Neural cell (in vitro differentiated cells): ENCODE measurements at regions not wholly inside any gene's neighbourhood (a gene's known extent, or its start where the extent isn't known, plus 50 kb on each side); places are given as distances from the start of the nearest gene placed in this dataset.

Experiments used
- H2AFZ ChIP-seq: fragments of 200-600, 300-800 bp; sonication (generic), shearing (Covaris generic); 2 replicates; pipeline ENCODE4 v1.6.0; 2014; ENCODE audit warnings: low read depth, mild to moderate bottlenecking, antibody characterized with exemption, low read length, moderate library complexity
- H3F3A ChIP-seq: fragments of 200-600 bp; shearing (Covaris generic); 2 replicates; pipeline ENCODE4 v1.6.1; 2016; ENCODE audit warnings: mild to moderate bottlenecking, moderate library complexity, mixed read lengths, antibody characterized with exemption, low read length; ENCODE audit not compliant: insufficient read depth, poor library complexity, severe bottlenecking
- H3K27ac ChIP-seq: fragments of 200-600, 300-800 bp; sonication (generic), shearing (Covaris generic); 2 replicates; pipeline ENCODE4 v1.5.1; 2014; ENCODE audit warnings: mild to moderate bottlenecking, low read length, moderate library complexity
- H3K27me3 ChIP-seq: fragments of 300-800, 200-600 bp; sonication (generic), shearing (Covaris generic); 2 replicates; pipeline ENCODE4 v1.6.0; 2014; ENCODE audit warnings: mild to moderate bottlenecking, low read depth, low read length, moderate library complexity; ENCODE audit not compliant: insufficient read depth
- H3K36me3 ChIP-seq: fragments of 300-800, 200-600 bp; sonication (generic), shearing (Covaris generic); 2 replicates; pipeline ENCODE4 v1.5.1; 2014; ENCODE audit warnings: mild to moderate bottlenecking, antibody characterized with exemption, low read length, moderate library complexity; ENCODE audit not compliant: insufficient read depth
- H3K4me2 ChIP-seq: fragments of 300-800, 200-600 bp; sonication (generic), shearing (Covaris generic); 2 replicates; pipeline ENCODE4 v1.6.0; 2014; ENCODE audit warnings: mild to moderate bottlenecking, low read length
- H3K4me3 ChIP-seq: fragments of 300-800, 200-600 bp; sonication (generic), shearing (Covaris generic); 2 replicates; pipeline ENCODE4 v1.5.1; 2014; ENCODE audit warnings: mild to moderate bottlenecking, low read length, moderate library complexity
- H3K79me2 ChIP-seq: fragments of 200-600 bp; shearing (Covaris generic); replicated peaks from 2 replicates; pipeline ENCODE4 v1.6.0; 2014; ENCODE audit warnings: mild to moderate bottlenecking, low read length, moderate library complexity; ENCODE audit not compliant: insufficient read depth
- H3K9ac ChIP-seq: fragments of 300-800, 200-600 bp; sonication (generic), shearing (Covaris generic); 2 replicates; pipeline ENCODE4 v1.6.1; 2016; ENCODE audit warnings: mild to moderate bottlenecking, low read length, mixed read lengths
- H3K9me2 ChIP-seq: fragments of 200-600 bp; shearing (Covaris generic); 2 replicates; pipeline ENCODE4 v1.6.1; 2016; ENCODE audit warnings: mild to moderate bottlenecking, low read length, mixed read lengths; ENCODE audit not compliant: insufficient read depth
- H3K9me3 ChIP-seq: fragments of 200-600, 300-800 bp; sonication (generic), shearing (Covaris generic); 2 replicates; pipeline ENCODE4 v1.6.1; 2016; ENCODE audit warnings: mild to moderate bottlenecking, mixed run types, low read length, moderate library complexity, mixed read lengths
- H4K20me1 ChIP-seq: fragments of 200-600 bp; shearing (Covaris generic); 2 replicates; pipeline ENCODE4 v1.6.1; 2016; ENCODE audit warnings: mild to moderate bottlenecking, mixed run types; ENCODE audit not compliant: insufficient read depth
- CTCF ChIP-seq: fragments of 450-650 bp; IDR thresholded peaks from 2 replicates; pipeline ENCODE4 v1.5.1; 2014; ENCODE audit warnings: antibody characterized with exemption, mild to moderate bottlenecking, moderate library complexity; ENCODE audit not compliant: poor library complexity, severe bottlenecking
- EP300 ChIP-seq: fragments of 450-650 bp; conservative IDR thresholded peaks from 2 replicates; pipeline ENCODE4 v1.6.1; 2014; ENCODE audit warnings: antibody characterized with exemption, mild to moderate bottlenecking, moderate library complexity; ENCODE audit not compliant: poor library complexity, severe bottlenecking
- EZH2 ChIP-seq: fragments of 200-600, 300-800 bp; shearing (Covaris generic), sonication (generic); IDR thresholded peaks from 2 replicates; pipeline ENCODE4 v1.6.1; 2014; ENCODE audit warnings: antibody characterized with exemption, low read length, borderline replicate concordance, mild to moderate bottlenecking; ENCODE audit not compliant: insufficient read depth, poor library complexity, severe bottlenecking
- MXI1 ChIP-seq: fragments of 450-650 bp; conservative IDR thresholded peaks from 2 replicates; pipeline ENCODE4 v1.6.1; 2014; ENCODE audit warnings: antibody characterized with exemption, mild to moderate bottlenecking; ENCODE audit not compliant: poor library complexity, severe bottlenecking
- POLR2AphosphoS5 ChIP-seq: IDR thresholded peaks from 2 replicates; pipeline ENCODE4 v1.6.1; 2012
- RAD21 ChIP-seq: fragments of 450-650 bp; conservative IDR thresholded peaks from 2 replicates; pipeline ENCODE4 v1.6.1; 2014; ENCODE audit warnings: antibody characterized with exemption, mild to moderate bottlenecking, moderate library complexity
- REST ChIP-seq: IDR thresholded peaks from 2 replicates; pipeline ENCODE4 v1.6.1; 2012; ENCODE audit warnings: borderline replicate concordance
- SMC3 ChIP-seq: fragments of 450-650 bp; conservative IDR thresholded peaks from 2 replicates; pipeline ENCODE4 v1.6.1; 2014; ENCODE audit warnings: antibody characterized with exemption, mild to moderate bottlenecking, moderate library complexity; ENCODE audit not compliant: poor library complexity
- TAF1 ChIP-seq: IDR thresholded peaks from 2 replicates; pipeline ENCODE4 v1.6.1; 2012; ENCODE audit warnings: low read depth

GRCh38 chr12:68480526-68480925 lies 130.2 kb upstream of the RAP1B start:
- no peak for TF ChIP-seq MXI1
- TF ChIP-seq SMC3 = no peak
- no peak for TF ChIP-seq REST
- TF ChIP-seq POLR2AphosphoS5 = no peak
- TF ChIP-seq EZH2 = no peak
- TF ChIP-seq RAD21 = no peak
- no peak for TF ChIP-seq EP300
- no peak for TF ChIP-seq TAF1
- TF ChIP-seq CTCF = no peak
- Histone ChIP-seq H3K9ac (no peak overlapping the region), H3F3A (no peaks in the 10 kb centered on the region), H3K79me2 (no peaks in the 10 kb centered on the region), H4K20me1 (no peaks in the 10 kb centered on the region), H3K9me2 (no peaks in the 10 kb centered on the region), H3K4me2 (no peak overlapping the region), H3K36me3 (no peaks in the 10 kb centered on the region), H2AFZ (no peak overlapping the region), H3K27ac (no peak overlapping the region), H3K9me3 (no peaks in the 10 kb centered on the region), H3K27me3 (no peaks in the 10 kb centered on the region), H3K4me3 (no peak overlapping the region)

- Histone ChIP-seq H3K4me2 (no peak overlapping the region), H3K27me3 (no peaks in the 10 kb centered on the region), H2AFZ (no peak overlapping the region), H3K9ac (no peak overlapping the region), H3F3A (no peaks in the 10 kb centered on the region), H3K4me3 (no peak overlapping the region), H4K20me1 (no peaks in the 10 kb centered on the region), H3K9me2 (no peaks in the 10 kb centered on the region), H3K27ac (no peak overlapping the region), H3K9me3 (no peaks in the 10 kb centered on the region), H3K36me3 (no peaks in the 10 kb centered on the region), H3K79me2 (no peaks in the 10 kb centered on the region)
- no peak for TF ChIP-seq EP300
- TF ChIP-seq SMC3 = no peak
- no peak for TF ChIP-seq POLR2AphosphoS5
- TF ChIP-seq REST = no peak
- no peak for TF ChIP-seq MXI1
- no peak for TF ChIP-seq TAF1
- TF ChIP-seq RAD21 = no peak
- no peak for TF ChIP-seq EZH2
- no peak for TF ChIP-seq CTCF
Measured at GRCh38 chr12:68481181-68481941, 129.3 kb upstream of the RAP1B start.
